ENCODE measurements at regions not wholly inside any gene's neighbourhood (a gene's known extent, or its start where the extent isn't known, plus 50 kb on each side); places are given as distances from the start of the nearest gene placed in this dataset.

GRCh38 chr2:62304429-62305417, 108.8 kb downstream of the B3GNT2 start:
- no peak for TF ChIP-seq CTCF (conservative IDR thresholded peaks at IDR 0.05)
- peak overlapping the region; percentile 86 for H3K27ac ChIP-seq

- no peak for TF ChIP-seq CTCF (conservative IDR thresholded peaks at IDR 0.05)
- H3K27ac ChIP-seq = no peak overlapping the region
Observed at GRCh38 chr2:62303788-62304187, 107.9 kb downstream of the B3GNT2 start.

GRCh38 chr2:62302631-62303435, 106.9 kb downstream of the B3GNT2 start:
- TF ChIP-seq CTCF (conservative IDR thresholded peaks at IDR 0.05) = no peak
- no peak overlapping the region for H3K27ac ChIP-seq

GRCh38 chr2:62300925-62301324, 105.0 kb downstream of the B3GNT2 start:
- TF ChIP-seq CTCF (conservative IDR thresholded peaks at IDR 0.05) = no peak
- no peak overlapping the region for H3K27ac ChIP-seq

- no peak overlapping the region for H3K27ac ChIP-seq
- no peak for TF ChIP-seq CTCF (conservative IDR thresholded peaks at IDR 0.05)
Observed at GRCh38 chr2:62297624-62298010, 101.7 kb downstream of the B3GNT2 start.

- no peak overlapping the region for H3K27ac ChIP-seq
- no peak for TF ChIP-seq CTCF (conservative IDR thresholded peaks at IDR 0.05)
Observed at GRCh38 chr2:62296832-62297623, 101.1 kb downstream of the B3GNT2 start.
